Left kidney (tissue), 1 donor: ENCODE measurements at regions not wholly inside any gene's neighbourhood (a gene's known extent, or its start where the extent isn't known, plus 50 kb on each side); places are given as distances from the start of the nearest gene placed in this dataset.
"Not testable (repeated sequence)": the region's sequence is repeated elsewhere in the genome, so short reads cannot be mapped to it uniquely, and the experiment has no call there.

Experiments
- DNase-seq: peaks from one replicate; pipeline ENCODE4 v3.0.0-alpha.2; 2013

DNA sequence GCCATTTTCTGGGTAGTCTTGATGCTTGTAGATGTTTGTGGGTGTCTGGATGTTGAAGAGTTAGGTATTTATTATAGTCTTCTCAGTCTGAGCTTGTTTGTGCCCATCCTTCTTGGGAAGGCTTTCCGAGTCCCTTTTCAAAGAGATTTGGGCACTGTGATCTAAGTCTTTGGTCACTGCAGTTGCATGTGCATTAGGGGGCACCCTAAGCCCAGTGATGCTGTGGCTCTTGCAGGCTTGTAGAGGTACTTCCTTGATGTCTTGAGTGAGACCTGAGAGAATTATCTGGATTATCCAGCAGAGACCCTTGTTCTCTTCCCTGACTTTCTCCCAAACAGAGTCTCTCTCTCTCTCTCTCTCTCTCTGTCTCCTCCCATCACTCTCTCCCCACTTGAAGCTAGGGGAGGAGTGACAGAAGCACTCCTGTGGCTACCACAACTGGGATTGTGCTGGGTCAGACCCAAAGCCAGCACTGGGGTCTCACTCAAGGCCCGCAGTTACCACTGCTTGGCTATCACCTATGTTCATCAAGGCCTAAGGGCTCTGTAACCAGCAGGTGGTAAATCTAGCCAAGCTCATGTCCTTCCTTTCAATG, 68.5 kb downstream of the TMCO5A start:
- no peak for DNase-seq

DNA sequence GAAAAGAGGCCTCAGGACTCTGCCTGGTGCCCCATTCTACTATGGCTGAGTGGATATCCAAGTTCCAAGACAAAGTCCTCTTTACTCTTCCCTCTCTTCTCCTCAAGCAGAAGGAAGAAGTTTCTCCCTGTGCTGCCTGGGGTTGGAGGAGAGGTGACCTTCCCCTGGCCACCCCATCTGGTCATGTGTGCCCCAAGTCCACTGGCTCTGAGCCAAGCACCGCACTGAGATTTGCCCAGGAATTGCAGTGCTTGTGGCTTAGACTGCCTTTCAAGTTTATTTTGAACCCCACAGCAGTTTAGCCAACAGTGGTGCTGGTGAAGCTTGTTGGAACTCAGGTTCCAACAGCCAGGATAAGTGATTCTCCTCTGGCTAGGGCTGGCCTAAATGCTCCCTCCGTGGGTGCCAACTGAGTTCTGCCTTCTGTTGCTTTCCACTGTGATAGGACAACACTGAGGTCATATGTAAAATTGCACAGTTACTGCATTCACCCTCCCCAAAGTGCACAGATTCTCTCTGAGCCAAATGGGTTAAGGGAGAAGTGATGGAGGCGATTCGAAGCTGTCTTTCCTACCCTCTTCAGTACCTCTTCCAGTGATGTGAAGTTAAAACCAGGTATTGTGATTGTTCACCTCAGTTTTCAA, 69.9 kb downstream of the TMCO5A start:
- DNase-seq, result no peak

DNA sequence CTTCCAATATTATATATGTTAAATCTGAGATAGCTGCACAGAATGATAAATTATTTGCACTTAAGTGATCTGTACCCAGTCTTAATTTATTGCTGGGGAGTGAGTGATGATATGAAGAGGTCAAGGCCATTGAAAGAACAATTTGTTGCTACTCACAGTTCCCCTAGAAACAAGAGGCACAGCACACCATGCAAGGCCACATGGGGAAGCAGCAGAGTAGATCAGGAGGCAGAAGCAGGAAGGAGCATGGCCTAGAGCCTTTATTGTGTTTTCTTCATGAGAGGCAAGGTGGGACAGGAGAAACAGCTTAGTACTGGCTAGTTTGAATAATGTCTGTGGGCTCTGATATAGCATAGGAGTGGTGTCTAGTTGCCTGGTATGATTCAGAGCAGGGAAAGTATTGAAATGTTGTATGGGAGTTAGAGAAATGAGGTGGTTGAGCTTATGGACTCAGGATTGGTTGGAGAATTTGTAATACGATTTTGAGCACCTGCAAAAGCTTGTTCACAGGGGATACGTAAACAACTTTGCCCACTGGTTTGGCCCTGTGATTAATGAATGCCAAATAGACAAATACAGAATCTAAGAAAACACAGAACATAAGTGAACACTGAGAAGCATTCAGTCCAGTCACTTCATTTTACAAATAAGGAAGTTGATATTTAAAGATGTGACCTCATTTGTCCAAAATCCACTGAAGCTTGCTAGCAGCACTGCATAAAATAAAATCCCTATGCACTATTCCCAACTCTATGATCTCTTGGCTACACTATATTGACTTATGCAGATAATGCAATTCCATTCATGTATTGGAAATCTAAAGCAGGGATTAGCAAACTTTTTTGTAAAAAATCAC, 71.7 kb downstream of the TMCO5A start:
- DNase-seq, result no peak

DNA sequence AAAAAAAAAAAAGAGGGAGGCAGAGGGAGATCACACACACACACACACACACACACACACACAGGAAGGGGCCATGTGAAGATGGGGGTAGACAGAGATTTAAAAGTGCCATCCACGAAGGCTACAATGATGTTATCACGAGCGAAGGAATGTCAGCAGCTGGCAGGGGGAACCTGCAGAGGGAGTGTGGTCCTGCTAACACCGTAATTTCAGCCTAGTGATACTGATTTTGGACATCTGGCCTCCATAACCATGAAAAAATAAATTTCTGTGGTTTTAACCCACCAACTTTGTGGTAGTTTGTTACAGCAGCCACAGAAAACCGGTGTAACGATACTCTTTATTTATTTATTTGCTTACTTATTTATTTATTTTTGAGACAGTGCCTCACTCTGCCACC, 76.0 kb downstream of the TMCO5A start:
- DNase-seq, result no peak

DNA sequence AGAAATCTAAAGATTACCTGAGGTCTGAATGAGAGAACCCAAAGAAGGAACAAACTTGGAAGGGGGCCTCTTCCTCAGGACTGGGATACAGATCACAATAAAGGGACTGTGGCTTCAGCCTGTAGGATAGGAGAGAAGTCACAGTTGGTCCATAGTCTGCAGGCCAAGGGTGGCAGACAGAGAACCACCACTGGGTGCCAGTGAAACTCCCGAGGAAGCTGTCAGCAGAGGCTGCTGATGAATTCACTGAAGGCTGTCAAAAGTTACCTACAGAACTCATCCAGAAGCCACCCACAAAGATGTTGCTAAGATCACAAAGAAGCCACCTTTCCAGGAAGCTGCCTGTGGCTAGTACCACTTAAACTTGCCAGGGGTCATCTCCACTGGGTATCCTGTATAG, 78.5 kb downstream of the TMCO5A start:
- DNase-seq, result no peak

DNA sequence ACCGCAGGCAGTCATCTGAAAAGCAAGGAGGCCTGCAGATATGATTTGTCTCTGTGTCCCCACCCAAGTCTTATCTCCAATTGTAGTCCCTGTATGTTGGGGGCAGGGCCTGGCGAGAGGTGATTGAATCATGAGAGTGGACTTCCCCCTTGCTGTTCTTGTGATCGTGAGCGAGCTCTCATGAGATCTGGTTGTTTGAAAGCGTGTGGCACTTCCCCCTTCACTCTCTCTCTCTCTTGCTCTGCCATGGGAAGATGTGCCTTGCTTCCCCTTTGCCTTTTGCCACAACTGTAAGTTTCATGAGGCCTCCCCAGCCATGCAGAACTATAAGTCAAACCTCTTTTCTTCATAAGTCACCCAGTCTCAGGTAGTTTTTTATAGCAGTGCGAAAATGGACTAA, 83.3 kb downstream of the TMCO5A start:
- DNase-seq, result no peak

DNA sequence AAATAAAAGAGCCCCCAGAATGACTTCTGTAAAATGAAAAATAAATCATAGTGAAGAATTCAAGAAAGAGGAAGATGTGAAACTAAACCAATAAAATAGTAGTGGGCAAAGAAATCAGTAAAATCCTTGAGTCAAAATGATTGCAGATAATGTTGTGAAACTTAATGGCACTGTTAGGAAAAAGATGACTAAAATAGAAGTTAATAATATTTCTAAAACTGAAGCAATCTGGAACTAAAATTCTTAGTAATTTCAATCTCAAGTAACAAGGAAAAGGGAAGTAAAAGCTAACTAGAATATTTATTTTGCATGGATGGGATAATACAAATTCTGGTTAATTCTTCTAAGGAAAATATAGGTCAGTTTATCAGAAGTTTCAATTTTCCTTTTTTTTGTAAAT, 84.6 kb downstream of the TMCO5A start:
- no peak for DNase-seq

DNA sequence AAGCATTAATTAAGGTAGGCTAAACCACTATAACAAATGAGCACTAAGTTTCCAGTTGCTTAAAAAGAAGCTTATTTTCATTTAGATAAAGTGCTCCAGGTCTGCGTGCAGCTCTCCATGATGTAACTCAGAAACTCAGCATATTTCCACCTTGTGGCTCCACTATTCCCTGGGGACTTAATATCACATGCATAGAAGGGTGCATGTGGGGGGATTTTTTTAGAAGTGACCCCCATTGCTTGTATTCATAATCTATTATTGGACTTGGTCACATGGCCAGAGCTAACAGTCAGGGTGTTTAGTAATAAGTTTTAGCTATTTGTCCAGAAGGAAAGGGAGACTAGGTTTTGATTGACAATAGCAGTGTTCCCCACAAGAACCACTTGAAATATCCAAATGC, 86.8 kb downstream of the TMCO5A start:
- no peak for DNase-seq

DNA sequence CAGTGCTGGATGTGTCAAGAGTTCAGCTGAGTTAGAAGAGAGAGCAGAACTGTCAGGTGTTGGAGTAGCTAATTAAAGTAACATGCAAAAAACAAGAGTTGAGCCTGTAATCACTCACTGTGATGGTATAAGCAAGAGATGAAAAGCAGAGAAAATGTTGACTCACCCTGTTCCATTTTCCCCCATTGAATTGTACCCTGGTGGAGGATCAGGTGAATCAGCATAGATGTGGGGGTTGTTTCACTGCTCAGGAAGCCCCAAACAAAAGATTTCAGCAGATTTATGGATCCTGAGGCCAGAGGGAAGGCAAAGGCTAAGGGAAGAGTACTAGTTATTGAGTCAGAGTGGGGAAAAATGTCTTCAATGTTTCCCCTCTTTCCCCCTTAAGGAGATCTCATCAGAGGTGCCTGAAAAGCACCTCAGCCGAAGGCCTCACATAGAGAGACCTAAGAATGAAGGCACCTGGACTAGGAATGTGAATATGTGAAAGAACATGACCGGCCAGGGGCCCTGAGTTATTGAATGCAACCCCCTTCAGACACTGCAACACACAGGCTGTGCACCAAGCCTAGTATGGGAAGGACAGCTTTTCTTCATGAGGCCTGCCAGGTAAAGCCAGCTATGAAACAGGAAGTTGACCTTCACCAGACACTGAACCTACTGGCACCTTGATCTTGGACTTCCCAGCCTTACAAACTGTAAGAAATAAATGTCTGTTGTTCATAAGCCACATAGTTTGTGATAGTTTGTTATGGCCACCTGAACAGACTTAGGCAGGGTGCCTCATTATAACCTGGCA, 90.1 kb downstream of the TMCO5A start:
- no peak for DNase-seq

DNA sequence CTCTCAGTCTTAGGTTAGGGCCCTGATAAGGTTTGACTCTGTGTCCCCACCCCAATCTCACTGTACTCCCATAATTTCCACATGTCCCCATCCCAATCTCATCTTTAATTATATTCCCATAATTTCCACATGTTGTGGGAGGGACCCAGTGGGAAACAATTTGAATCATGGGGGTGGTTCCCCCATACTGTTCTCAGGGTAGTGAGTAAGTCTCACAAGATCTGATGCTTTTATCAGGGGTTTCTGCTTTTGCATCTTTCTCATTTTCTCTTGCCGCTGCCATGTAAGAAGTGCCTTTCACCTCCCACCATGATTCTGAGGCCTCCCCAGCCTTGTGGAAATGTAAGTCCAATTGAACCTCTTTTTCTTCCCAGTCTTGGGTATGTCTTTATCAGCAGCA, 91.2 kb downstream of the TMCO5A start:
- DNase-seq, result not testable (repeated sequence)

DNA sequence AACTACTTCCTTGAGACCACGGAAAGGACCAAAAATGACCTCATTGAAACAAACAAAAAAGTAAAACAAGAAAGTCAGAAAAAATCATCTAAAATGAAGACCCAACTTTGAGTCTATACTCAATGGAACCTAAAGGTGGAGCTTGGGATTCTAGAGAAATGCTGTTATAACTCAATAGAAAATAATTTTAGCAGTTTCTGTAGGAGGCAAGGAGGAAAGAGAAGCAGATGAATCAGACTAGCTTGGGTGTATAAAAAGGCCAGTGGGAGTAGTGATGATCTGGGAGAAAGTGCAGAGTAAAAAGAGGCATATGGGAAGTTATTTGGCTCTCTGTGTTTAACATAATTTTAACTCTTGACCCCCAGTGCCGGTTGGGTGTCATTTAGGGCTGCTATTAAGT, 94.4 kb downstream of the TMCO5A start:
- no peak for DNase-seq

DNA sequence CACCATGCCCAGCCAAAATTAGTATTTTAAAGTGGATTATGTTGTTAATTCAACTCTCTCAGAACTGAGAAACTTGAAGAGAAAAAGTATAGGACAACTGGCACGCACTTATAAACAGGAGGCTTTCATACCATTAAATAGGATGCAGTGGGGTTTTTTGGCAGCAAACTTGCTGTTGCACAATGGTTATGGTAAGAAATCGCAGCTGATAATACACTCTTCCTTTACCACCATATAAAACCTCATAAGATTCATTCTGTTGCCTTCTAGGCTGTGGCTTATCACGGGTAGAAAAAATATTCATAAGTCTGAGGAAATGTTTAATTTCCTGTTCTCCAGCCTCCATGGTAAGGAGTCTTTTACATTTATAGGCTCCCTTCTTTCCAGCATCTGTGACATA, 95.3 kb downstream of the TMCO5A start:
- no peak for DNase-seq

DNA sequence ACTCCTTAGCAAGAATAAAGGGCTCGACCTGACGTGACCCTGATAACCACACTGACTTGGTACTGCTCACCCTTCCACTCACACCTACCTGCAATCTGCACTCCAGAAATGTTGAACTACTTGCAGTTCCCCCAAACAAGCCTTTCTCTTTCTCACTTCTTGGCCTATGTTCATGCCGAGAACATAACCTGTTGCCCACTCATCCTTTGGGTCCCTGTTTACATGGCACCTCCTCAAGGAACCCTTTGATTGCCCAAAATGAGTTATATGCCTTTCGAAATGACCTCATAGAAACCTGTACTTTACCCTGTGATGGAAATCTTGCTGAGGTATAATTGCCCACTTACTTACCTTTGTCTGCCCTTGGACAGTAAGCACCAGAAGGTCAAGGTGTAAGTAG, 96.2 kb downstream of the TMCO5A start:
- DNase-seq, result no peak

DNA sequence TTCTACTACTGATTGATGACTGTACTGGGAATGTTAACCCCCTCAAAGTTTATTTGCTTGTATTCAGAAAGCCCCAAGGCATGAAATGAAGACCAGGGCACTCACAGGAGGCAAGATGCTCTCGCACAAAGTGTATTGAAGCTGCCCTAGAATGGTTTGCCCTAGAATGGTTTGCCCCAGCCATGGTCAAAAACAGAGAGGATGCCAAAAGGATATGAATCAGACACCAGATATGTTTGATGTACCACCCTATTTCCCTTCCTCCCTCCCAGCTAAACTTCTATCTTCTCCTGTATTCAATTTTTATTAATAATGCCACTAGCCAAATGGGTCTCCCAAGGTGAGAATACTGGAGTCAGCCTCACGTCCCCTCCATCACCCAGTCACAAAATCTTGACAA, 101.3 kb downstream of the TMCO5A start:
- no peak for DNase-seq

DNA sequence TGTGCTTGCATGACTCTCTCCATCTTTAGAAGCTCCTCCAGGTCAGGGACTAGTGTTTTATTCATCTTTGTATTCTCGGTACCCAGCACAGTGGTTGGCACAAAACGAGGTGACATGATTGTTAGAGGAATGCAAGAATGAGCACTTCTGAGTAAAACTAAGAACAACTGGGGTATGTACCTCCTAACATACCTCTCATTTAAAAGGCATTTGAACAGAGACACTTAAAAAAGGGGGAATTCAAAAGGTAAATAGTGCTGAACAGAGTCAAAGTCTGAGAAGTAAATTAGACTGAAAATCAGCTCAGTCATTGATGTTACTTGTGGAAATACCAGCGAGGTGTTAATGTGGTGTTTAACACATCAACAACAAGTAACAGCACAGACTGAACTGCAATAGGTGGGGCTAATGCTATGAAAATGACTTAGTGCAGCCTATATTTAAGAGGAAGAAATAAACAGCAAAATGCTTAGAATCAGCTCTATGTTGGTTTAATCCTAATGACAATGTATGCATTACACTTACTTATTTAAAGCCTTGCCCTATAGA, 102.4 kb downstream of the TMCO5A start:
- no peak for DNase-seq

DNA sequence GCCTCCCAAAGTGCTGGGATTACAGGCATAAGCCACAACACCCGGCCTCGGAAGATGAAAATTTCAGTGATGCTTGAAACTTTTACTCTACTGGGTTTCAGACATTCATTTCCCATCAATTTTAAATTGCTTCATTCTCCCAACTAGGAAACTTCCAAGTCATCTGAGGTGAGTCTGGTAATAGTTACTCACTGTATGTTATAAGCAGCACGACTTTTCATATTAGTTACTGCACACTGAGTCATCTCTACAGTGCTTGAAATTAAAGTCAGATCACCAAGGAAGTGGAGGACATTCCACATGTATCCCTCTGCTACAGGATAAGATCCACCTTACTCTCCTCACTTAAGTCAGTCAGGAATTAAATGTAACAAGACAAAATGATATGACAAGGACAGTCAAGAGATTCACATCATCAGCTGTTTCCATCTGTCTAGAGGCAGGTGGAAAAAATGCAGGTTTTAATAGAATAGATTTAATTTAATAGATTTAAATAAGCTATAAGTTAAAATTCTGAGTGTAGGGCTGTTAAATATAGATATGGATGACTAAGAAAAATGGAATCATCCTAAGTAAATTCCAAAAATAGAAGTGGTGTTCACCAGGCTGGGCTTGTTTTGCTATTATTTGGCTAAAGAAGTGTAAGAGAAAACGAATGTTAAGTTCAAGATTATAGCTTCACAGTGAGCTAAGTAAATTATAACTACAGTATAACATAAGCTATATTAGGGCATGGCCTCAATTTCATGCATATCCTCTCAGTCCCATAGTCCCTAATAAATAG, 104.4 kb downstream of the TMCO5A start:
- no peak for DNase-seq

DNA sequence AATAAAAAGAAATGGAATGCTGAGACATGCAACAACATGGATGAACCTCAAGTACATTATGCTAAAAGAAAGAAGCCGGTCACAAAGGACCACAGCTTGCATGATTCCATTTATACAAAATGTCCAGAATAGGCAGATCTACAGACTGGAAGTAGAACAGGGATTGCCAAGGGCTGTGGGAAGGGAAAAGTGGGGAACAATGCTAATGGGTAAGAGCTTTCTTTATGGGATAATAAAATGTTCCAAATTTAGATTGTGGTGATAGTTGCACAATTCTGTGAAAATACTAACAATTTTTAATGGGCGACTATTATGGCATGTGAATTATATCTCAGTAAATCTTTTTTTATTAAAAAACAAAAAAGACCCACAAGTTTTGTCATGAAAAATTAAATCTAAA, 106.2 kb downstream of the TMCO5A start:
- DNase-seq, result no peak

DNA sequence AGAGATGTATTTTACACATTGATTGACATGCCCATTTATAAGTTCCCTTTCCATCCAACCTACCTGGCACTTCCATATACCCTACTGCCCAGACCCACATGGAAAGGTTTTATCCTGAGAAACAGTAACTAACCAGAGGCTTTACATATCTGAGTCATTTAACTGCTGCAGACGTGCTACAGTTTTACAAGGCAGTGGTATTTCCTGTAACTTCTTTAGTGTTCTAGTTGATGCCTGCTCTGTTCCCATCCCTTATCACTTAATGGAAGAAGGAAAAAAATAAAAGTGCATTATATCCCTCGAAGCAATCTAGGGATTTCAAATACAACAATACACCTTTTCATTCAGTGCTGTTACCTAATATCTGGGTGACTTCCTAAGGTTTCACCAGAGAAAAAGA, 107.1 kb downstream of the TMCO5A start:
- no peak for DNase-seq

DNA sequence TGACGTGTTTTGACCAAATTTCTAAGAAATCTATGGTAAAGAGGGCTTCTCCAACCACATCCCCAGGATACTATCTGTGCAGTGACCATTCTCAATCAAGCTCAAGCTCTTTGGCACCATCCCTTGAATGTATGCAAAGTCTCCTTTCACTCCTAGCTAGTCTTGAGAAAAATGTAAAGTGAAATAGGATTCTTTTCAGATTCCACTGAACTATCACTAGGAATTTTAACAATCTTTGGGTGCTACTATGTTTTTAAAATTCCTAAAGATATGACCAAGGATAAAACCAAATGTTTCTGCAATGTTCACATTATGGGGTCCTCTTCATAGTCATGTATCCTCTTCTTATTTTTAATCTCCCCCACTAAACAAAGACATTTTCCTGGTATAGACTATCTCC, 107.8 kb downstream of the TMCO5A start:
- no peak for DNase-seq

DNA sequence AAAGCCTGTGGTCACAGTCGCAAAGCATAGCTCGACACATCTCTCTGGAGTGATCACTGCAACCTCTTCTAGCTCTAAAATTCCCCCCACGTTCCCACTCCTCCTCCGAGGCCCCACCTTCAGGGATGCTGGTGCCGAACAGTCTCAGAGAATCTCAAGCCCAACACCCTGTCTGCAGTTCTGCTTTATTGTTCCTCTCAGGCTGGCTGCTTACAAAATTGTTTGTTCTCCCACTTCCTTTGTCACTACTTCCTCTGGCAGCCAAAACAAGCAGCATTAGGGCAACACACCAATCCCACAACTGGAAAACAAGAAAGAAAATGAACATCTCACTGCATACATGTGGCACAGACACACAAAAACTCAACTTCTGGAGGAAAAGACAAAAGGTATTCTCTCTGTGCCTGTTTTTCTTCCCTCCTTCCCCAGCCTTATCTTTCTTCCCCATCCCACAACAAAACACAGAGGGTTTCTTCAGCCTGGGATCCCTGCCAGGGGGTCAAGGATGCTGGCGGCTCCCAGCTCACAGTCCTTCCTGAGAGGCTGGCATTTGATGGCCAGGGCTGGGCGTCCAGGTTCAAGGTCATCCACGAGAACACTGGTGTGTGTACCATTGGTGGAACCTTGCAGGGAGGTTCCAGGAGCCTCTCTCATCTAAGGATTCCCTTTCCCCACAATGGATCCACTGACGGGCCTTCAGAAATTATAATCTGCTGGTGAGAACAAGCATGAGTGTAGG, 108.4 kb downstream of the TMCO5A start:
- no peak for DNase-seq
